ENCODE measurements at regions not wholly inside any gene's neighbourhood (a gene's known extent, or its start where the extent isn't known, plus 50 kb on each side); places are given as distances from the start of the nearest gene placed in this dataset.

- peaks cover 0 to 9% (median 3%) of the 10 kb centered on the region in 4 donors for H3K9me3 ChIP-seq
- no peak overlapping the region for H3K4me3 ChIP-seq
- no peaks in the 10 kb centered on the region for H3K27me3 ChIP-seq
- no peaks in the 10 kb centered on the region for H3K4me1 ChIP-seq
- no peaks in the 10 kb centered on the region for H3K36me3 ChIP-seq
- H3K27ac ChIP-seq = no peak overlapping the region
- TF ChIP-seq CTCF (IDR thresholded peaks at IDR 0.05) (no peak), POLR2A (IDR thresholded peaks at IDR 0.05) (no peak)
- no peak for DNase-seq
These were observed 421.4 kb upstream of the SALL3 start for GRCh38 chr18:78558101-78558810.

- DNase-seq = no peak
- TF ChIP-seq CTCF (IDR thresholded peaks at IDR 0.05) = no peak
- no peak for TF ChIP-seq POLR2A (IDR thresholded peaks at IDR 0.05)
- no peaks in the 10 kb centered on the region for H3K36me3 ChIP-seq
- H3K27ac ChIP-seq = no peak overlapping the region
- H3K4me1 ChIP-seq = no peaks in the 10 kb centered on the region
- H3K9me3 ChIP-seq = peaks cover 0 to 9% (median 3%) of the 10 kb centered on the region in 4 donors
- no peak overlapping the region for H3K4me3 ChIP-seq
- no peaks in the 10 kb centered on the region for H3K27me3 ChIP-seq
These were observed 420.7 kb upstream of the SALL3 start for GRCh38 chr18:78558948-78559347.

- TF ChIP-seq POLR2A (IDR thresholded peaks at IDR 0.05) = no peak
- TF ChIP-seq CTCF (IDR thresholded peaks at IDR 0.05) = no peak
- peaks cover 0 to 9% (median 3%) of the 10 kb centered on the region in 4 donors for H3K9me3 ChIP-seq
- no peak for DNase-seq
- no peaks in the 10 kb centered on the region for H3K27me3 ChIP-seq
- H3K4me3 ChIP-seq = no peak overlapping the region
- no peaks in the 10 kb centered on the region for H3K4me1 ChIP-seq
- no peak overlapping the region for H3K27ac ChIP-seq
- H3K36me3 ChIP-seq = no peaks in the 10 kb centered on the region
These were observed 420.0 kb upstream of the SALL3 start for GRCh38 chr18:78559584-78559983.

GRCh38 chr18:78561757-78562510, 417.7 kb upstream of the SALL3 start:
- H3K27me3 ChIP-seq = no peaks in the 10 kb centered on the region
- TF ChIP-seq POLR2A (IDR thresholded peaks at IDR 0.05) (no peak), CTCF (IDR thresholded peaks at IDR 0.05) (no peak)
- no peaks in the 10 kb centered on the region for H3K36me3 ChIP-seq
- H3K9me3 ChIP-seq = peaks cover 0 to 4% (median 0%) of the 10 kb centered on the region in 4 donors
- H3K27ac ChIP-seq = no peak overlapping the region
- DNase-seq = no peak
- H3K4me1 ChIP-seq = no peaks in the 10 kb centered on the region
- H3K4me3 ChIP-seq = no peak overlapping the region

- Histone ChIP-seq H3K4me1 (no peaks in the 10 kb centered on the region), H3K9me3 (peaks cover 0 to 4% (median 0%) of the 10 kb centered on the region in 4 donors)
- no peak for DNase-seq
These were observed 417.1 kb upstream of the SALL3 start for GRCh38 chr18:78562531-78562961.

More at GRCh38 chr18:78562531-78562961, 417.1 kb upstream of the SALL3 start:
- TF ChIP-seq POLR2A (IDR thresholded peaks at IDR 0.05) = no peak
- no peak for TF ChIP-seq CTCF (IDR thresholded peaks at IDR 0.05)
- Histone ChIP-seq H3K4me3 (no peak overlapping the region), H3K27ac (no peak overlapping the region), H3K27me3 (no peaks in the 10 kb centered on the region), H3K36me3 (no peaks in the 10 kb centered on the region)
